ENCODE measurements at regions not wholly inside any gene's neighbourhood (a gene's known extent, or its start where the extent isn't known, plus 50 kb on each side); places are given as distances from the start of the nearest gene placed in this dataset.

- DNase-seq (ENCODE audit: low spot score), result no peak
- TF ChIP-seq, protein P1, sequence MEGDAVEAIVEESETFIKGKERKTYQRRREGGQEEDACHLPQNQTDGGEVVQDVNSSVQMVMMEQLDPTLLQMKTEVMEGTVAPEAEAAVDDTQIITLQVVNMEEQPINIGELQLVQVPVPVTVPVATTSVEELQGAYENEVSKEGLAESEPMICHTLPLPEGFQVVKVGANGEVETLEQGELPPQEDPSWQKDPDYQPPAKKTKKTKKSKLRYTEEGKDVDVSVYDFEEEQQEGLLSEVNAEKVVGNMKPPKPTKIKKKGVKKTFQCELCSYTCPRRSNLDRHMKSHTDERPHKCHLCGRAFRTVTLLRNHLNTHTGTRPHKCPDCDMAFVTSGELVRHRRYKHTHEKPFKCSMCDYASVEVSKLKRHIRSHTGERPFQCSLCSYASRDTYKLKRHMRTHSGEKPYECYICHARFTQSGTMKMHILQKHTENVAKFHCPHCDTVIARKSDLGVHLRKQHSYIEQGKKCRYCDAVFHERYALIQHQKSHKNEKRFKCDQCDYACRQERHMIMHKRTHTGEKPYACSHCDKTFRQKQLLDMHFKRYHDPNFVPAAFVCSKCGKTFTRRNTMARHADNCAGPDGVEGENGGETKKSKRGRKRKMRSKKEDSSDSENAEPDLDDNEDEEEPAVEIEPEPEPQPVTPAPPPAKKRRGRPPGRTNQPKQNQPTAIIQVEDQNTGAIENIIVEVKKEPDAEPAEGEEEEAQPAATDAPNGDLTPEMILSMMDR (IDR thresholded peaks at IDR 0.05; ENCODE audit: extremely low read depth, missing control alignments), result no peak
These were observed 1014.1 kb downstream of the REEP3 start for GRCh38 chr10:64535131-64535867.

GRCh38 chr10:64537112-64537511 lies 1015.9 kb downstream of the REEP3 start:
- TF ChIP-seq, protein P1 (IDR thresholded peaks at IDR 0.05; ENCODE audit: extremely low read depth, missing control alignments), result no peak
- DNase-seq (ENCODE audit: low spot score), result no peak

- TF ChIP-seq, protein P1 (IDR thresholded peaks at IDR 0.05; ENCODE audit: extremely low read depth, missing control alignments), result no peak
- DNase-seq (ENCODE audit: low spot score), result no peak
These were observed 1016.7 kb downstream of the REEP3 start for GRCh38 chr10:64537928-64538327.

- DNase-seq (ENCODE audit: low spot score), result no peak
- TF ChIP-seq, protein P1 (IDR thresholded peaks at IDR 0.05; ENCODE audit: extremely low read depth, missing control alignments), result no peak
These were observed 1024.9 kb downstream of the REEP3 start for GRCh38 chr10:64546073-64546472.

GRCh38 chr10:64547168-64547567 lies 1026.0 kb downstream of the REEP3 start:
- TF ChIP-seq, protein P1 (IDR thresholded peaks at IDR 0.05; ENCODE audit: extremely low read depth, missing control alignments), result no peak
- DNase-seq (ENCODE audit: low spot score), result no peak

DNA sequence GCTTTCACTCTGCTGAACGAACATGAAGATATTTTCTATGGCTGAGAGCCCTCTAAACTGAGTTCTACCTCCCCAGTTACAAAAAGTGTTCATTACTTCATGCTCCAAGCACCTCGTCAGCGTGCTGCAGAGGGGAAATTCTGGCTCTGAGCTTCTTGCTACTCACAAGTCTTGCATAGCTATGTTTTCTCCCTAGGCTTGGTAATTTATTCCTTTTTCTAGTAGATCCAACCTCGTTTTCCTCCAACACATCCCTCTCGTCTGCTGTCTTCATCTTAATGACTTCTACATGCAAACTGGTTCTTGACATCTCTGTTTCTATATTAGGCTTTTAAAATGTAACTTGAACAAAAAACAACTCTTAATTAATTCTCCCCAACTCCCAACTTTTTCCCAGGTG lies 1034.5 kb downstream of the REEP3 start:
- no peak for DNase-seq (ENCODE audit: low spot score)
- TF ChIP-seq, protein P1 (IDR thresholded peaks at IDR 0.05; ENCODE audit: extremely low read depth, missing control alignments), result no peak

GRCh38 chr10:64558094-64558835 lies 1037.1 kb downstream of the REEP3 start:
- TF ChIP-seq, protein P1 (IDR thresholded peaks at IDR 0.05; ENCODE audit: extremely low read depth, missing control alignments), result no peak
- DNase-seq (ENCODE audit: low spot score), result no peak

Data from GM20000 (cell line).